HL-60 (cell line): ENCODE measurements at regions not wholly inside any gene's neighbourhood (a gene's known extent, or its start where the extent isn't known, plus 50 kb on each side); places are given as distances from the start of the nearest gene placed in this dataset.

Source experiments
- DNase-seq, 2 experiments: peaks; one replicate each; pipeline ENCODE4 v3.0.0-alpha.2; 2010 to 2020; ENCODE audit warnings: low read depth in 1 of 2, low spot score in 1 of 2
- H3K27ac ChIP-seq: fragments of 250-450 bp; sonication (Bioruptor Pico); replicated peaks from 2 replicates; pipeline ENCODE4 v1.5.1; 2020; ENCODE audit warnings: mild to moderate bottlenecking, moderate library complexity
- H3K27me3 ChIP-seq: fragments of 250-450 bp; sonication (Bioruptor Pico); 2 replicates; pipeline ENCODE4 v1.5.1; 2021; ENCODE audit warnings: mild to moderate bottlenecking, moderate library complexity; ENCODE audit not compliant: insufficient read depth, poor library complexity, severe bottlenecking
- H3K4me3 ChIP-seq: replicated peaks from 2 replicates; pipeline ENCODE4 v1.5.1; 2011; ENCODE audit warnings: mild to moderate bottlenecking, control low read depth, low read length; ENCODE audit not compliant: insufficient read depth
- GABPA ChIP-seq: IDR thresholded peaks from 2 replicates; pipeline ENCODE4 v1.6.1; 2012; ENCODE audit warnings: low read depth
- POLR2AphosphoS5 ChIP-seq: IDR thresholded peaks from 2 replicates; pipeline ENCODE4 v1.6.1; 2012; ENCODE audit warnings: low read depth
- REST ChIP-seq: IDR thresholded peaks from 2 replicates; pipeline ENCODE4 v1.6.1; 2012; ENCODE audit warnings: low read depth; ENCODE audit not compliant: insufficient replicate concordance
- SPI1 ChIP-seq: IDR thresholded peaks from 2 replicates; pipeline ENCODE4 v1.6.1; 2012; ENCODE audit warnings: low read depth, mild to moderate bottlenecking, borderline replicate concordance
- TF ChIP-seq, protein P1 (sequence below): IDR thresholded peaks from one replicate; pipeline ENCODE4 v1.5.1; 2011; ENCODE audit warnings: low read length, control low read depth, inconsistent platforms; ENCODE audit not compliant: insufficient read depth

DNA sequence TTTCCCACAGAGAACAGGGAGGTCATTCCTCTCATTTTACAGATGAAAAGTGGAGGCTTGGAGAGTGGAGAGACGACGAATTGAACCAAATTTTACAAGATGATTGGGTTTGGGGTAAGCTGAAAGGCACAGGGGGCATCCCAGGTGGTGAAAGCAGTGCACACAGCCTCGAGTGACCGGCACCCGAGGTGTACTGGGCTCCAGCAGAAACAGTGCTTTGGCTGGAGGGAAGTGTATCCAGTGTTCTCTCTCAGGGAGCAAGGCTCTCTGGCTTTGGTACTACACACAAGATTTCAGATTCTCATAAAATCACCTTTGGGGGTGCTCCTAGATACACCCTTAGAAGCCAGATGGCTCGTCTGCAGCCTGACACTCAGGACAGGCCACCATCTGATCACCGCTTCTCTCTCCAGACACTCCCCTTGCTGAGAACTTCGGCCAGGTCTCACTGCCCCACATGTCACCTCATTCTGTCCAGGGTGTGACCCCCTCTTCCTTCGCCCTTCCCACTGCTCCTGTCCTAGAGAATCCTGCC, 339.6 kb downstream of the CYRIA start:
- Histone ChIP-seq H3K27ac (no peak overlapping the region), H3K4me3 (no peak overlapping the region), H3K27me3 (no peaks in the 10 kb centered on the region)
- TF ChIP-seq, protein P1, sequence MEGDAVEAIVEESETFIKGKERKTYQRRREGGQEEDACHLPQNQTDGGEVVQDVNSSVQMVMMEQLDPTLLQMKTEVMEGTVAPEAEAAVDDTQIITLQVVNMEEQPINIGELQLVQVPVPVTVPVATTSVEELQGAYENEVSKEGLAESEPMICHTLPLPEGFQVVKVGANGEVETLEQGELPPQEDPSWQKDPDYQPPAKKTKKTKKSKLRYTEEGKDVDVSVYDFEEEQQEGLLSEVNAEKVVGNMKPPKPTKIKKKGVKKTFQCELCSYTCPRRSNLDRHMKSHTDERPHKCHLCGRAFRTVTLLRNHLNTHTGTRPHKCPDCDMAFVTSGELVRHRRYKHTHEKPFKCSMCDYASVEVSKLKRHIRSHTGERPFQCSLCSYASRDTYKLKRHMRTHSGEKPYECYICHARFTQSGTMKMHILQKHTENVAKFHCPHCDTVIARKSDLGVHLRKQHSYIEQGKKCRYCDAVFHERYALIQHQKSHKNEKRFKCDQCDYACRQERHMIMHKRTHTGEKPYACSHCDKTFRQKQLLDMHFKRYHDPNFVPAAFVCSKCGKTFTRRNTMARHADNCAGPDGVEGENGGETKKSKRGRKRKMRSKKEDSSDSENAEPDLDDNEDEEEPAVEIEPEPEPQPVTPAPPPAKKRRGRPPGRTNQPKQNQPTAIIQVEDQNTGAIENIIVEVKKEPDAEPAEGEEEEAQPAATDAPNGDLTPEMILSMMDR, result no peak
- no peak for TF ChIP-seq GABPA
- TF ChIP-seq POLR2AphosphoS5, result no peak
- no peak for TF ChIP-seq SPI1
- no peak for TF ChIP-seq REST
- DNase-seq, result no peak

GRCh38 chr2:16325016-16325975, 340.3 kb downstream of the CYRIA start:
- no peak overlapping the region for H3K27ac ChIP-seq
- no peak overlapping the region for H3K4me3 ChIP-seq
- no peaks in the 10 kb centered on the region for H3K27me3 ChIP-seq
- TF ChIP-seq GABPA (no peak), SPI1 (no peak), REST (no peak), POLR2AphosphoS5 (no peak)
- TF ChIP-seq, protein P1, result no peak
- DNase-seq, result no peak

- Histone ChIP-seq H3K27ac (no peak overlapping the region), H3K4me3 (no peak overlapping the region), H3K27me3 (no peaks in the 10 kb centered on the region)
- TF ChIP-seq SPI1 (no peak), GABPA (no peak), REST (no peak), POLR2AphosphoS5 (no peak)
- TF ChIP-seq, protein P1, result no peak
- no peak for DNase-seq
Observed at GRCh38 chr2:16324544-16324937, 341.1 kb downstream of the CYRIA start.
